MM.1S (cell line): ENCODE measurements at regions not wholly inside any gene's neighbourhood (a gene's known extent, or its start where the extent isn't known, plus 50 kb on each side); places are given as distances from the start of the nearest gene placed in this dataset.

Source experiments
- DNase-seq: peaks from one replicate; pipeline ENCODE4 v3.0.0-alpha.2; 2015
- H2AFZ ChIP-seq: fragments of 300-600 bp; sonication (generic); 2 replicates; pipeline ENCODE4 v1.6.0; 2016; ENCODE audit warnings: antibody characterized with exemption, low read length
- H3F3A ChIP-seq: fragments of 300-600 bp; sonication (generic); 2 replicates; pipeline ENCODE4 v1.6.1; 2016; ENCODE audit warnings: mild to moderate bottlenecking, antibody characterized with exemption, low read length, moderate library complexity, mixed read lengths; ENCODE audit not compliant: insufficient read depth
- H3K27ac ChIP-seq: fragments of 300-600 bp; sonication (generic); 2 replicates; pipeline ENCODE4 v1.5.1; 2016; ENCODE audit warnings: mild to moderate bottlenecking, low read length
- H3K27me3 ChIP-seq: fragments of 300-600 bp; sonication (generic); replicated peaks from 2 replicates; pipeline ENCODE4 v1.6.0; 2016; ENCODE audit warnings: low read length; ENCODE audit not compliant: insufficient read depth
- H3K36me3 ChIP-seq: fragments of 300-600 bp; sonication (generic); replicated peaks from 2 replicates; pipeline ENCODE4 v1.6.1; 2016; ENCODE audit warnings: mild to moderate bottlenecking, low read length, mixed read lengths; ENCODE audit not compliant: insufficient read depth
- H3K4me1 ChIP-seq: fragments of 300-600 bp; sonication (generic); 2 replicates; pipeline ENCODE4 v1.6.1; 2016; ENCODE audit warnings: low read length, mixed read lengths
- H3K4me2 ChIP-seq: fragments of 300-600 bp; sonication (generic); 2 replicates; pipeline ENCODE4 v1.6.0; 2016; ENCODE audit warnings: low read depth, low read length
- H3K4me3 ChIP-seq: fragments of 300-600 bp; sonication (generic); 2 replicates; pipeline ENCODE4 v1.5.1; 2016; ENCODE audit warnings: low read length, mixed read lengths
- H3K79me2 ChIP-seq: fragments of 300-600 bp; sonication (generic); 2 replicates; pipeline ENCODE4 v1.6.1; 2016; ENCODE audit warnings: mixed run types, low read length, mixed read lengths
- H3K9ac ChIP-seq: fragments of 300-600 bp; sonication (generic); 2 replicates; pipeline ENCODE4 v1.6.1; 2016; ENCODE audit warnings: low read length, mixed read lengths
- H3K9me2 ChIP-seq: fragments of 300-600 bp; sonication (generic); replicated peaks from 2 replicates; pipeline ENCODE4 v1.6.1; 2016; ENCODE audit warnings: mild to moderate bottlenecking, low read length, mixed read lengths; ENCODE audit not compliant: insufficient read depth
- H3K9me3 ChIP-seq: fragments of 300-600 bp; sonication (generic); replicated peaks from 2 replicates; pipeline ENCODE4 v1.6.1; 2016; ENCODE audit warnings: mild to moderate bottlenecking, low read length, mixed read lengths; ENCODE audit not compliant: insufficient read depth
- H4K20me1 ChIP-seq: fragments of 300-600 bp; sonication (generic); 2 replicates; pipeline ENCODE4 v1.6.1; 2016; ENCODE audit warnings: mild to moderate bottlenecking, low read length, moderate library complexity, mixed read lengths; ENCODE audit not compliant: insufficient read depth
- CTCF ChIP-seq: fragments of 300-600 bp; sonication (generic); IDR thresholded peaks from 2 replicates; pipeline ENCODE4 v1.5.1; 2016; ENCODE audit warnings: antibody characterized with exemption, low read length, mixed read lengths
- EZH2 ChIP-seq: fragments of 300-600 bp; sonication (generic); optimal IDR thresholded peaks from 2 replicates; pipeline ENCODE3; 2017; ENCODE audit warnings: low read depth, mild to moderate bottlenecking, antibody characterized with exemption, low read length, mixed read lengths
- EZH2phosphoT487 ChIP-seq: fragments of 300-600 bp; sonication (generic); IDR thresholded peaks from 2 replicates; pipeline ENCODE4 v1.6.1; 2018; ENCODE audit warnings: antibody characterized with exemption, low read length

GRCh38 chr9:91089405-91090129, 272.2 kb downstream of the AUH start:
- peak; percentile 82 for DNase-seq
- no peak for TF ChIP-seq EZH2phosphoT487
- peak; percentile 87 for TF ChIP-seq CTCF
- Histone ChIP-seq H2AFZ (peak overlapping the region; percentile 4; the same call in 1 of the 2 replicates), H3K4me1 (peaks cover 44% of the 10 kb centered on the region), H3K9ac (peak overlapping the region; percentile 24; the same call in 1 of the 2 replicates), H3K4me3 (no peak overlapping the region), H3K9me3 (no peaks in the 10 kb centered on the region), H3K27me3 (no peaks in the 10 kb centered on the region), H3K79me2 (no peaks in the 10 kb centered on the region), H3K9me2 (no peaks in the 10 kb centered on the region), H3K4me2 (no peak overlapping the region), H3K27ac (peak overlapping the region; percentile 34; the same call in 1 of the 2 replicates), H3K36me3 (no peaks in the 10 kb centered on the region), H4K20me1 (no peaks in the 10 kb centered on the region), H3F3A (no peaks in the 10 kb centered on the region)

- Histone ChIP-seq H3F3A (no peaks in the 10 kb centered on the region), H3K9me3 (no peaks in the 10 kb centered on the region), H4K20me1 (no peaks in the 10 kb centered on the region), H3K27me3 (no peaks in the 10 kb centered on the region), H3K4me1 (peaks cover 41% of the 10 kb centered on the region), H3K79me2 (no peaks in the 10 kb centered on the region), H3K4me3 (no peak overlapping the region), H2AFZ (peak overlapping the region; percentile 4; the same call in 1 of the 2 replicates), H3K9me2 (no peaks in the 10 kb centered on the region), H3K36me3 (no peaks in the 10 kb centered on the region), H3K27ac (peak overlapping the region; percentile 34; the same call in 1 of the 2 replicates), H3K4me2 (no peak overlapping the region), H3K9ac (peak overlapping the region; percentile 24; the same call in 1 of the 2 replicates)
- TF ChIP-seq EZH2 = no peak
- no peak for TF ChIP-seq CTCF
- no peak for TF ChIP-seq EZH2phosphoT487
- no peak for DNase-seq
These were observed 271.6 kb downstream of the AUH start for GRCh38 chr9:91090130-91090410.

DNA sequence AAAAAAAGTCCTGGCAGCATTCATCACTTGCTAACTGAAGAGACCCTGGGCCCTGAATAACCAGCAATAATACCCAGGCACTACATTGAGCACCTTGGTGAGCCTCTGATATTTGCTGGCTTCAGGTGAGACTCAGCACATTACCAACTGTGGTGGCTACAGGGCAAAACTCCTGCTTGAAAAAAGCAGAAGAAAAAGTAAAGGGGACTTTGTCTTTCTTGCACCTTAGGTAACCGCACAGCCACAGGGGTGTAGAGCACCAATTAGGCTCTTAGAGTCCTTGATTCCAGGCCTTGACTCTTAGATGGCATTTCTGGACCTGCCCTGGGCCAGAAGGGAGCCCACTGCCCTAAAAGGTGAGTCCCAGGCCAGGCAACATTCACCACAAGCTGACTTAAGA, 269.5 kb downstream of the AUH start:
- peaks cover 27% of the 10 kb centered on the region for H3K4me1 ChIP-seq
- no peak overlapping the region for H3K4me2 ChIP-seq
- no peak for DNase-seq

More for the DNA sequence above, 269.5 kb downstream of the AUH start:
- Histone ChIP-seq H3K27ac (no peak overlapping the region), H3K9me3 (no peaks in the 10 kb centered on the region), H3K79me2 (no peaks in the 10 kb centered on the region), H3K9ac (no peak overlapping the region), H3K36me3 (no peaks in the 10 kb centered on the region), H2AFZ (no peak overlapping the region), H3K27me3 (no peaks in the 10 kb centered on the region), H3F3A (no peaks in the 10 kb centered on the region), H3K4me3 (no peak overlapping the region), H3K9me2 (no peaks in the 10 kb centered on the region), H4K20me1 (no peaks in the 10 kb centered on the region)
- TF ChIP-seq EZH2phosphoT487 (no peak), EZH2 (no peak), CTCF (no peak)
